ENCODE measurements at regions not wholly inside any gene's neighbourhood (a gene's known extent, or its start where the extent isn't known, plus 50 kb on each side); places are given as distances from the start of the nearest gene placed in this dataset.

- TF ChIP-seq PATZ1 (CRISPR knock-in tag; IDR thresholded peaks at IDR 0.05; ENCODE audit: borderline replicate concordance) (no peak), POU6F1 (CRISPR knock-in tag; IDR thresholded peaks at IDR 0.05; ENCODE audit: borderline replicate concordance, low read depth) (no peak), ARNTL (CRISPR knock-in tag; IDR thresholded peaks at IDR 0.05; ENCODE audit: borderline replicate concordance, low read depth) (no peak), GLIS3 (CRISPR knock-in tag; IDR thresholded peaks at IDR 0.05) (no peak), CREB5 (CRISPR knock-in tag; IDR thresholded peaks at IDR 0.05; ENCODE audit: low read depth) (no peak), ZNF70 (CRISPR knock-in tag; IDR thresholded peaks at IDR 0.05) (no peak), TCF4 (CRISPR knock-in tag; IDR thresholded peaks at IDR 0.05; ENCODE audit: borderline replicate concordance) (no peak), ZC3H10 (CRISPR knock-in tag; IDR thresholded peaks at IDR 0.05) (no peak)
Observed at GRCh38 chr5:31090467-31090866, 103.0 kb upstream of the CDH6 start.

Data from SK-N-SH treated with all-trans-retinoic acid at 6 μM for 48 hours (cell line).